ENCODE measurements at regions not wholly inside any gene's neighbourhood (a gene's known extent, or its start where the extent isn't known, plus 50 kb on each side); places are given as distances from the start of the nearest gene placed in this dataset.
A peak's percentile ranks its signal among the peaks of the same experiment; 100 is the strongest.

DNA sequence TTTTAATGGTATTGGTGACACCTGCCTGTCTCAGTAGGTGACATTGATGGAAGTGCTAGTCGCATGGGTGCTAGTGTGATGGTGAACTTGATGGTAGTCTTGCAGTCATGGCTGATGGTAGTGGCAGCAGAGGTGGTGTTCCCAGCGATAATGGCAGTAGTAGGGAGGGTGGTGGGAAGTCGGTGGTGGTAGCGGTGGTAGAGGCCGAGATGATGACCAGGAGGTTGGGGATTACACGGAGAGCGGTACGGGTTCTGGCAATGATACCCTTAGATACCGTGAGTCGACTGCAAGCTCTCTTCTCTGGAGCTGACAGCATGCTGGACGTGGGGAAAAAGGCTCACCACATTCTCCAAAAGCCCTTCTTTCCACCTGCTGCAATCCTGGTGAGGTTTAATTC, 99.4 kb upstream of the SLC2A1 start (continued):
- TF ChIP-seq EP300 (IDR thresholded peaks at IDR 0.05; ENCODE audit: low read depth in 2 of 2, low read length in 2 of 2) (no peak), EP300 (CRISPR knock-in tag; IDR thresholded peaks at IDR 0.05; ENCODE audit: borderline replicate concordance) (no peak), ELF1 (CRISPR knock-in tag; IDR thresholded peaks at IDR 0.05) (no peak), RFXAP (CRISPR knock-in tag; IDR thresholded peaks at IDR 0.05; ENCODE audit: borderline replicate concordance) (no peak)

DNA sequence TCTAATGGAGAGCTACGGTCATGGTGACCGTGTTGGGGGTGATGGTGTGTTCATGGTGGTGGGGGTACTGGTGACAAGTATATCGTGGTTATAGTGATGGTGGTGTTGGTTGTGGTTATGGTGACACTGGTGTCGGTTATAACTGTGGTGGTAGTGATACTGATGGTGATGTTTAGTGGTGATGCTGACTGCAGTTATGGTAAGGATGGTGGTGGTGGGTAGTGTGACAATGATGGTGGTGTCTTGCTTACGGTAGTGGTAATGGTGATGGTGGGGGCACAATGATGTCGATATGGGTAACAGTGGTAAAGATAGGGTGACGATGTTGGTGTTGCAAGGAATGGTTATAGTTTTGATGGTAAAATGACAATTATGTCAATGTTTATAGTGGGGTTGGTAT, 98.9 kb upstream of the SLC2A1 start:
- peaks cover 68% of the 10 kb centered on the region for H3K4me1 ChIP-seq (ENCODE audit: insufficient read depth, low read length)
- H3K9me3 ChIP-seq (ENCODE audit: low read length): no peaks in the 10 kb centered on the region
- POLR2A ChIA-PET: no interaction called here
- no peak overlapping the region for H2AFZ ChIP-seq (ENCODE audit: low read length)
- 93% methylated on average over 7 of the region's 7 CpGs for WGBS (ENCODE audit: low lambda C conversion rate)
- TF ChIP-seq, protein P1, sequence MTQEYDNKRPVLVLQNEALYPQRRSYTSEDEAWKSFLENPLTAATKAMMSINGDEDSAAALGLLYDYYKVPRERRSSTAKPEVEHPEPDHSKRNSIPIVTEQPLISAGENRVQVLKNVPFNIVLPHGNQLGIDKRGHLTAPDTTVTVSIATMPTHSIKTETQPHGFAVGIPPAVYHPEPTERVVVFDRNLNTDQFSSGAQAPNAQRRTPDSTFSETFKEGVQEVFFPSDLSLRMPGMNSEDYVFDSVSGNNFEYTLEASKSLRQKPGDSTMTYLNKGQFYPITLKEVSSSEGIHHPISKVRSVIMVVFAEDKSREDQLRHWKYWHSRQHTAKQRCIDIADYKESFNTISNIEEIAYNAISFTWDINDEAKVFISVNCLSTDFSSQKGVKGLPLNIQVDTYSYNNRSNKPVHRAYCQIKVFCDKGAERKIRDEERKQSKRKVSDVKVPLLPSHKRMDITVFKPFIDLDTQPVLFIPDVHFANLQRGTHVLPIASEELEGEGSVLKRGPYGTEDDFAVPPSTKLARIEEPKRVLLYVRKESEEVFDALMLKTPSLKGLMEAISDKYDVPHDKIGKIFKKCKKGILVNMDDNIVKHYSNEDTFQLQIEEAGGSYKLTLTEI (CRISPR knock-in tag; conservative IDR thresholded peaks at IDR 0.05): no peak
- TF ChIP-seq CREB1 (IDR thresholded peaks at IDR 0.05): 0 out of 2 replicates have a peak, but pooled peaks have one; percentile 10
- TF ChIP-seq CREB1 (CRISPR knock-in tag; IDR thresholded peaks at IDR 0.05): no peak
- TF ChIP-seq PHF8 (CRISPR knock-in tag; IDR thresholded peaks at IDR 0.05): no peak
- TF ChIP-seq, protein P2, sequence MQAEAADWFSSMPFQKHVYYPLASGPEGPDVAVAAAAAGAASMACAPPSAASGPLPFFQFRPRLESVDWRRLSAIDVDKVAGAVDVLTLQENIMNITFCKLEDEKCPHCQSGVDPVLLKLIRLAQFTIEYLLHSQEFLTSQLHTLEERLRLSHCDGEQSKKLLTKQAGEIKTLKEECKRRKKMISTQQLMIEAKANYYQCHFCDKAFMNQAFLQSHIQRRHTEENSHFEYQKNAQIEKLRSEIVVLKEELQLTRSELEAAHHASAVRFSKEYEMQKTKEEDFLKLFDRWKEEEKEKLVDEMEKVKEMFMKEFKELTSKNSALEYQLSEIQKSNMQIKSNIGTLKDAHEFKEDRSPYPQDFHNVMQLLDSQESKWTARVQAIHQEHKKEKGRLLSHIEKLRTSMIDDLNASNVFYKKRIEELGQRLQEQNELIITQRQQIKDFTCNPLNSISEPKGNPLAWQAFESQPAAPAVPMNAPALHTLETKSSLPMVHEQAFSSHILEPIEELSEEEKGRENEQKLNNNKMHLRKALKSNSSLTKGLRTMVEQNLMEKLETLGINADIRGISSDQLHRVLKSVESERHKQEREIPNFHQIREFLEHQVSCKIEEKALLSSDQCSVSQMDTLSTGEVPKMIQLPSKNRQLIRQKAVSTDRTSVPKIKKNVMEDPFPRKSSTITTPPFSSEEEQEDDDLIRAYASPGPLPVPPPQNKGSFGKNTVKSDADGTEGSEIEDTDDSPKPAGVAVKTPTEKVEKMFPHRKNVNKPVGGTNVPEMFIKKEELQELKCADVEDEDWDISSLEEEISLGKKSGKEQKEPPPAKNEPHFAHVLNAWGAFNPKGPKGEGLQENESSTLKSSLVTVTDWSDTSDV (CRISPR knock-in tag; IDR thresholded peaks at IDR 0.05): no peak
- TF ChIP-seq MED1 (CRISPR knock-in tag; IDR thresholded peaks at IDR 0.05): no peak
- no peak for TF ChIP-seq ZNF737 (CRISPR knock-in tag; IDR thresholded peaks at IDR 0.05; ENCODE audit: borderline replicate concordance)
- no peak for TF ChIP-seq RXRA (CRISPR knock-in tag; IDR thresholded peaks at IDR 0.05)
- H3K27ac ChIP-seq (ENCODE audit: extremely low read length, insufficient read depth, low read length): no peak overlapping the region
- no peaks in the 10 kb centered on the region for H3K27me3 ChIP-seq (ENCODE audit: control insufficient read depth in 1 of 2, insufficient read depth in 2 of 2, low read length in 2 of 2)
- H3K4me3 ChIP-seq (replicated peaks in 1 of 3; ENCODE audit: insufficient read depth in 1 of 3, low read depth in 2 of 3, low read length in 3 of 3): no peak overlapping the region
- no peaks in the 10 kb centered on the region for H3K36me3 ChIP-seq (replicated peaks in 1 of 2; ENCODE audit: control insufficient read depth in 1 of 2, insufficient read depth in 2 of 2, low read length in 2 of 2)
- CTCF ChIA-PET (ENCODE audit: low intra/inter-chr PET ratio, low total read pairs): no interaction called here
- intact Hi-C loops (cut with micrococcal nuclease; ENCODE audit: unreplicated experiment): no loop called here
- H3K4me2 ChIP-seq (ENCODE audit: low read depth, low read length): no peak overlapping the region
- no peaks in the 10 kb centered on the region for H3K79me2 ChIP-seq (ENCODE audit: insufficient read depth, low read length)
- DNase-seq (ENCODE audit: low spot score) (no peak), FAIRE-seq (no peak), ATAC-seq (no peak)
- in situ Hi-C loops (cut with HindIII; ENCODE audit: extremely low pct_ligation_motif_present, low pct_unique_long_range_greater_than_20kb): no loop called here
- BruUV-seq (replicated peaks): no TSS peak
- no peak overlapping the region for H3K9ac ChIP-seq (ENCODE audit: insufficient read depth, low read depth, low read length)
- H4K20me1 ChIP-seq (ENCODE audit: insufficient read depth, low read length): no peaks in the 10 kb centered on the region

Data from HepG2 (cell line).